NB4 (cell line): ENCODE measurements at regions not wholly inside any gene's neighbourhood (a gene's known extent, or its start where the extent isn't known, plus 50 kb on each side); places are given as distances from the start of the nearest gene placed in this dataset.

ENCODE experiments used
- DNase-seq: peaks from one replicate; pipeline ENCODE4 v3.0.0; 2010; ENCODE audit warnings: low read depth
- H3K4me3 ChIP-seq: one replicate; pipeline ENCODE4 v1.5.1; 2011; ENCODE audit warnings: mild to moderate bottlenecking, low read depth, low read length, moderate library complexity
- CTCF ChIP-seq: IDR thresholded peaks from one replicate; pipeline ENCODE4 v1.5.1; 2012; ENCODE audit warnings: low read depth, low read length
- MAX ChIP-seq: IDR thresholded peaks from 2 replicates; pipeline ENCODE4 v1.6.1; 2011; ENCODE audit warnings: low read depth, low read length
- MYC ChIP-seq: IDR thresholded peaks from 2 replicates; pipeline ENCODE4 v1.6.1; 2011; ENCODE audit warnings: low read depth, low read length
- POLR2A ChIP-seq: IDR thresholded peaks from 2 replicates; pipeline ENCODE4 v1.6.1; 2011; ENCODE audit warnings: mild to moderate bottlenecking; ENCODE audit not compliant: insufficient read length; ENCODE audit errors: extremely low read depth

GRCh38 chr3:77795013-77795412 lies 755.1 kb downstream of the ROBO2 start:
- H3K4me3 ChIP-seq = no peak overlapping the region
- TF ChIP-seq POLR2A (no peak), MAX (no peak), CTCF (no peak), MYC (no peak)
- no peak for DNase-seq

DNA sequence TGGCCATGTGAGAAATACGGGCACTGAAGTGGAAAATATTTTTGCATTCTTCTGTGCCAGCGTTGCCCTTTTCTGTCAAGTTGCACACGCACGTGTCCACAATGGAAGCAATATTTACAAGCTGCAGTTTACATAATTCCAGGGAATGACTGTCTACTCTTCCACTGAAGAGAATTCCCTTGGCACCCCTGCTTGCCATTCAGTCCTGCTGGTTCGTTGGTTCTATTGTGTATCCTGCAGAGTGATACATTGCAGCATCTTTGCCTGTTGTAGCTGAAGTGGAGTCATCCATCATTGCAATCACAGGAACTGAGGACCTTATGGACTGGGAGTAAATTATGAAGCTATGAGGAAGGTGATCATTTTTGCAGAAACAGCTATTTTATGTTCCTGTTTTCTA lies 759.4 kb downstream of the ROBO2 start:
- no peak overlapping the region for H3K4me3 ChIP-seq
- DNase-seq = no peak
- TF ChIP-seq MAX = no peak
- no peak for TF ChIP-seq CTCF
- TF ChIP-seq POLR2A = no peak
- no peak for TF ChIP-seq MYC

GRCh38 chr3:77800893-77801292 lies 761.0 kb downstream of the ROBO2 start:
- no peak for DNase-seq
- TF ChIP-seq MAX = no peak
- TF ChIP-seq CTCF = no peak
- TF ChIP-seq MYC = no peak
- no peak for TF ChIP-seq POLR2A

GRCh38 chr3:77807312-77807711 lies 767.4 kb downstream of the ROBO2 start:
- no peak overlapping the region for H3K4me3 ChIP-seq
- DNase-seq = no peak
- no peak for TF ChIP-seq CTCF
- no peak for TF ChIP-seq POLR2A
- no peak for TF ChIP-seq MYC
- no peak for TF ChIP-seq MAX

More at GRCh38 chr3:77800893-77801292, 761.0 kb downstream of the ROBO2 start:
- H3K4me3 ChIP-seq = no peak overlapping the region

GRCh38 chr3:77814845-77815244 lies 774.9 kb downstream of the ROBO2 start:
- no peak overlapping the region for H3K4me3 ChIP-seq
- TF ChIP-seq POLR2A (no peak), CTCF (no peak), MYC (no peak), MAX (no peak)
- DNase-seq = no peak

- peak; percentile 5 for DNase-seq
- H3K4me3 ChIP-seq = no peak overlapping the region
- TF ChIP-seq MYC = no peak
- peak; percentile 13 for TF ChIP-seq CTCF
Measured at GRCh38 chr3:77815467-77815866, 775.6 kb downstream of the ROBO2 start.
